ENCODE measurements at regions not wholly inside any gene's neighbourhood (a gene's known extent, or its start where the extent isn't known, plus 50 kb on each side); places are given as distances from the start of the nearest gene placed in this dataset.

DNA sequence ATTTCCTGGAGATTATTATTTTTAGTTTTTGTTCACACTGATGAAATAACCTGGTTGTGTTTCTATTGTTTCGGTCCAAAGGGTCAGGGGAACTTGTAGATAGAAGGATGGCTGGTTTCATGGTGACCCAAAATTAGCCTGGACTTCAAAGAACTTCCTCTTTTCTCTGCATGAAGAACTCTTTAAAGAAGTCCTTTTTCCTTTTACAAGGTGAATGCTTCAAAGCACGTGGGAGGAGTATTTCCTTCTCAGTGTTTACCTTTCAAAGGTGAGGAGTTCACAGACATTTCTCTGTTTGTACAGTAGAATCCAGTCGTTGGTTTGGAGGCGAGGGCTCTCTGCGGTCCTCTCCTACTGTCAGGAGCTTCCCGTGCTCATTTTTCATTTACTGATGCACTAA, 561.7 kb downstream of the GATA3 start:
- TF ChIP-seq, protein P1, sequence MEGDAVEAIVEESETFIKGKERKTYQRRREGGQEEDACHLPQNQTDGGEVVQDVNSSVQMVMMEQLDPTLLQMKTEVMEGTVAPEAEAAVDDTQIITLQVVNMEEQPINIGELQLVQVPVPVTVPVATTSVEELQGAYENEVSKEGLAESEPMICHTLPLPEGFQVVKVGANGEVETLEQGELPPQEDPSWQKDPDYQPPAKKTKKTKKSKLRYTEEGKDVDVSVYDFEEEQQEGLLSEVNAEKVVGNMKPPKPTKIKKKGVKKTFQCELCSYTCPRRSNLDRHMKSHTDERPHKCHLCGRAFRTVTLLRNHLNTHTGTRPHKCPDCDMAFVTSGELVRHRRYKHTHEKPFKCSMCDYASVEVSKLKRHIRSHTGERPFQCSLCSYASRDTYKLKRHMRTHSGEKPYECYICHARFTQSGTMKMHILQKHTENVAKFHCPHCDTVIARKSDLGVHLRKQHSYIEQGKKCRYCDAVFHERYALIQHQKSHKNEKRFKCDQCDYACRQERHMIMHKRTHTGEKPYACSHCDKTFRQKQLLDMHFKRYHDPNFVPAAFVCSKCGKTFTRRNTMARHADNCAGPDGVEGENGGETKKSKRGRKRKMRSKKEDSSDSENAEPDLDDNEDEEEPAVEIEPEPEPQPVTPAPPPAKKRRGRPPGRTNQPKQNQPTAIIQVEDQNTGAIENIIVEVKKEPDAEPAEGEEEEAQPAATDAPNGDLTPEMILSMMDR (IDR thresholded peaks at IDR 0.05 in 2 of 3, conservative IDR thresholded peaks at IDR 0.05 in 1 of 3; ENCODE audit: borderline replicate concordance in 1 of 3, insufficient read depth in 1 of 3, low read depth in 2 of 3, low read length in 2 of 3) = no peak
- no peak for TF ChIP-seq EZH2 (IDR thresholded peaks at IDR 0.05)
- TF ChIP-seq POLR2A (IDR thresholded peaks at IDR 0.05; ENCODE audit: borderline replicate concordance, extremely low read depth, insufficient read depth, insufficient read length) = no peak
- no peak for TF ChIP-seq SP1 (IDR thresholded peaks at IDR 0.05; ENCODE audit: low read depth)
- TF ChIP-seq ZNF274 (IDR thresholded peaks at IDR 0.05; ENCODE audit: low read depth, low read length) = no peak
- no peak for TF ChIP-seq EZH2phosphoT487 (IDR thresholded peaks at IDR 0.05; ENCODE audit: borderline replicate concordance)
- TF ChIP-seq SIN3A (IDR thresholded peaks at IDR 0.05; ENCODE audit: low read depth) = no peak
- TF ChIP-seq EGR1 (IDR thresholded peaks at IDR 0.05; ENCODE audit: low read depth) = no peak
- TF ChIP-seq YY1 (IDR thresholded peaks at IDR 0.05; ENCODE audit: extremely low read depth, insufficient replicate concordance, low read depth, low read length) = no peak

Measured in HCT116 (cell line).